A549 (cell line): ENCODE measurements at regions not wholly inside any gene's neighbourhood (a gene's known extent, or its start where the extent isn't known, plus 50 kb on each side); places are given as distances from the start of the nearest gene placed in this dataset.

Experiments
- CEBPB ChIP-seq, 2 experiments: fragments of >200 bp in 1 of 2; sonication (Bioruptor Twin) in 1 of 2; formaldehyde crosslinking in 1 of 2; IDR thresholded peaks; 2 replicates each; pipeline ENCODE4 v1.6.1; 2012 to 2016
- EP300 ChIP-seq, 2 experiments: fragments of >200 bp; sonication (Bioruptor Twin); formaldehyde crosslinking; IDR thresholded peaks; 2 replicates in 1 of 2; 3 replicates in 1 of 2; pipeline ENCODE4 v1.6.1; 2016 to 2017
- HDAC2 ChIP-seq: fragments of 200-600 bp; sonication (generic); IDR thresholded peaks from 2 replicates; pipeline ENCODE4 v1.6.1; 2016
- JUN ChIP-seq, 2 experiments: fragments of >200 bp; sonication (Bioruptor Twin); formaldehyde crosslinking; IDR thresholded peaks; 2 replicates in 1 of 2; 3 replicates in 1 of 2; pipeline ENCODE4 v1.6.1; 2016 to 2017
- MAZ ChIP-seq: fragments of 150-350 bp; IDR thresholded peaks from 2 replicates; pipeline ENCODE4 v1.6.1; 2014; ENCODE audit warnings: antibody characterized with exemption, low read depth, low read length, borderline replicate concordance
- MYC ChIP-seq: IDR thresholded peaks from 2 replicates; pipeline ENCODE4 v1.6.1; 2012; ENCODE audit warnings: mild to moderate bottlenecking, inconsistent platforms, low read length, improper control_type of control experiment, borderline replicate concordance
- PHF8 ChIP-seq: fragments of 200-600 bp; sonication (generic); IDR thresholded peaks from 2 replicates; pipeline ENCODE4 v1.6.1; 2016; ENCODE audit warnings: low read depth, mild to moderate bottlenecking, antibody characterized with exemption, moderate library complexity, borderline replicate concordance
- POLR2A ChIP-seq: IDR thresholded peaks from 2 replicates; pipeline ENCODE4 v1.6.1; 2012; ENCODE audit warnings: mild to moderate bottlenecking, low read length
- RAD21 ChIP-seq, 2 experiments: fragments of >200 bp in 1 of 2; sonication (Bioruptor Twin) in 1 of 2; formaldehyde crosslinking in 1 of 2; IDR thresholded peaks in 1 of 2; conservative IDR thresholded peaks in 1 of 2; 2 replicates in 1 of 2; 3 replicates in 1 of 2; pipeline ENCODE4 v1.6.1; 2012 to 2018; ENCODE audit warnings: inconsistent platforms in 1 of 2
- TF ChIP-seq, protein P1 (sequence below): fragments of >200 bp; sonication (Bioruptor Twin); formaldehyde crosslinking; IDR thresholded peaks from 3 replicates; pipeline ENCODE4 v1.5.1; 2016
- TF ChIP-seq, protein P2 (sequence below): IDR thresholded peaks from 2 replicates; pipeline ENCODE4 v1.6.1; 2012; ENCODE audit warnings: low read depth, borderline replicate concordance

DNA sequence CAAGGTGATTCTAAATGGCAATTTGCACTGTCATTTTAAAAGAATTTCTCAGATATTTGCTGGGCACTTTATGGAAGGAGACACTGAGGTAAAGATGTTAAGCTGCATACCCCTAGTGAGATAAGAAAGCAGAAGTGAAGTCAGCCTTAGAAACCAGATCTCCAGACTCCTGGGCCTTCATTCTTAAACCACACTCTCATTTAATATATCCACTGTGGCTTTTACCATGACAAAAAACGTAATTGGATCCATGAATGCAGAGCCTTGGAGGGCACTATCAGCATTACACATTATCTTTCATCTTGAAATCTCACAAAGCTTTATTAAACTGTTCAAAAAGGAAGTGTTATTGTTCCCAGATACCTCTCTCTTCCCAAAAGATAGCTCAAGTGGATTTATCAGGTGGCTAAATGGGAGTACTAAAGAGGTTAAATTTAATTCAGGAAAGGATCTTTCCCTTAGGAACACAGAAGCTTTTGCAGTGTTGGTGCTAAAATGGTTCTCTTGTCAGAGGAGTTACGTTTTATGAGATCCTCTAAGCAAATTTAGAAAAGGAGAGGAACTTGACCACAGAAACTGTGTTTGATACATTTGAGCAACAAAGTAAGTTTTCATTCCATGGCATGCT is 1060.4 kb downstream of the EFNB2 start:
- TF ChIP-seq, protein P1, sequence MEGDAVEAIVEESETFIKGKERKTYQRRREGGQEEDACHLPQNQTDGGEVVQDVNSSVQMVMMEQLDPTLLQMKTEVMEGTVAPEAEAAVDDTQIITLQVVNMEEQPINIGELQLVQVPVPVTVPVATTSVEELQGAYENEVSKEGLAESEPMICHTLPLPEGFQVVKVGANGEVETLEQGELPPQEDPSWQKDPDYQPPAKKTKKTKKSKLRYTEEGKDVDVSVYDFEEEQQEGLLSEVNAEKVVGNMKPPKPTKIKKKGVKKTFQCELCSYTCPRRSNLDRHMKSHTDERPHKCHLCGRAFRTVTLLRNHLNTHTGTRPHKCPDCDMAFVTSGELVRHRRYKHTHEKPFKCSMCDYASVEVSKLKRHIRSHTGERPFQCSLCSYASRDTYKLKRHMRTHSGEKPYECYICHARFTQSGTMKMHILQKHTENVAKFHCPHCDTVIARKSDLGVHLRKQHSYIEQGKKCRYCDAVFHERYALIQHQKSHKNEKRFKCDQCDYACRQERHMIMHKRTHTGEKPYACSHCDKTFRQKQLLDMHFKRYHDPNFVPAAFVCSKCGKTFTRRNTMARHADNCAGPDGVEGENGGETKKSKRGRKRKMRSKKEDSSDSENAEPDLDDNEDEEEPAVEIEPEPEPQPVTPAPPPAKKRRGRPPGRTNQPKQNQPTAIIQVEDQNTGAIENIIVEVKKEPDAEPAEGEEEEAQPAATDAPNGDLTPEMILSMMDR: no peak
- TF ChIP-seq CEBPB (IDR thresholded peaks at IDR 0.05) (no peak), RAD21 (conservative IDR thresholded peaks at IDR 0.05 in 1 of 2, IDR thresholded peaks at IDR 0.05 in 1 of 2) (no peak), MAZ (no peak), HDAC2 (no peak), POLR2A (no peak), PHF8 (no peak), JUN (IDR thresholded peaks at IDR 0.05) (no peak), MYC (no peak), EP300 (IDR thresholded peaks at IDR 0.05) (no peak)
- TF ChIP-seq, protein P2, sequence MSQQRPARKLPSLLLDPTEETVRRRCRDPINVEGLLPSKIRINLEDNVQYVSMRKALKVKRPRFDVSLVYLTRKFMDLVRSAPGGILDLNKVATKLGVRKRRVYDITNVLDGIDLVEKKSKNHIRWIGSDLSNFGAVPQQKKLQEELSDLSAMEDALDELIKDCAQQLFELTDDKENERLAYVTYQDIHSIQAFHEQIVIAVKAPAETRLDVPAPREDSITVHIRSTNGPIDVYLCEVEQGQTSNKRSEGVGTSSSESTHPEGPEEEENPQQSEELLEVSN: no peak
